HG03108 (cell line): ENCODE measurements at regions not wholly inside any gene's neighbourhood (a gene's known extent, or its start where the extent isn't known, plus 50 kb on each side); places are given as distances from the start of the nearest gene placed in this dataset.
"Not testable (repeated sequence)": the region's sequence is repeated elsewhere in the genome, so short reads cannot be mapped to it uniquely, and the experiment has no call there.

Experiments used
- ATAC-seq: cut with Tn5 transposase; IDR thresholded peaks from one replicate; pipeline ENCODE4 v1.9.1; 2021; ENCODE audit warnings: moderate library complexity; ENCODE audit not compliant: unreplicated experiment

DNA sequence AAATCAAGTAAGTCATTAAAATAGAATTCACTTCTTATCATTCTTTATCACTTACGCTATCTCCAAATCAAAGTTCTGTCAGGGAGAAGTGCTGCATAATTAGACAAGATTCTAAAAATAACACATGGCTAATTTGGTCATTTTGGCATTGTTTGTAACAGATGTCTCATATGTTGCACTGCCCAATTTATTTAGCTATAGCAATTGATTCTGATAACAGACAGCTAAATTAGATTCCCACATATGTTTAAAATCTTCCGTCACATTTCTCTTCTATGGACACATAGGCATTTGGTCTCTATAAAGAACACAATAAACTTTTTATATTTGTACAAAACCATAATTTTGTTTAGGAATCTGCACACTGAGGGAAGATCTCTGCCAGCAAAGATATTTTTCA lies 644.5 kb upstream of the VRK2 start:
- no peak for ATAC-seq

DNA sequence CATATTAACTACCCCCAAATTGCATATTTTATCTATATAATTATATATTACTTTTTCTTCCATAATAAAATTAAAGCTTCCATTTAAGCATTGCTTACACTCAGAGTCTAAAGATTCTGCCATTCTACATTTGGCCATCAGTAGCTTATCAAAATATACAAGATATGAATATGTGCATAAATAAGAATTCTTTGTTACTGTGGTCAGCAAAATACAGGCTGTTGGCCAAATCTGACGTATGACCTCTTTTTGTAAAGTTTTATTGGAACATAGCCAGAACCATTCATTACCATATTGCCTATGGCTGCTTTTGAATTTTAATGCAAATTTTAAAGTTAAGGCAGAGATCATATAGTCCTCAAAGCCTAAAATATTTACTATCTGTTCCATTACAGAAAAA lies 643.9 kb upstream of the VRK2 start:
- ATAC-seq: no peak

DNA sequence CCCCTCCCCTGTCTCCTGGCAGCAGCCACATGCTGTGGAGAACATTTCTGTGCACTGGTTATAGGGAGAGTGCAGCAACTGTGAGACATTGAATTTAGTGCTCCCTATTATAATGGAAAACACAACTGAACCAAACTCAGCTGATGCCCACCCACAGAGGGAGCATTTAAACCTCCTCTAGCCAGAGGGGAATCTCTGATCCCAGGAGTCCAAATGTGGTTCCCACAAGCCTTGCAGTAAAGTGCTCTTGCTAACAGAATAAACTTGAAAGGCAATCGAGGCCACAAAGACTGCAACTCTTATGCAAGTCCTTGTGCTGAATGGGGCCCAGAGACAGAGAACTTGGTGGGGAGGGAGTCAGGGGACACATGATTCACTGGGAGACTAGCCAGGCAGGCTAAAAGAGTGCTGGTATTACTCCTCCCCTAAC lies 638.8 kb upstream of the VRK2 start:
- ATAC-seq: no peak

DNA sequence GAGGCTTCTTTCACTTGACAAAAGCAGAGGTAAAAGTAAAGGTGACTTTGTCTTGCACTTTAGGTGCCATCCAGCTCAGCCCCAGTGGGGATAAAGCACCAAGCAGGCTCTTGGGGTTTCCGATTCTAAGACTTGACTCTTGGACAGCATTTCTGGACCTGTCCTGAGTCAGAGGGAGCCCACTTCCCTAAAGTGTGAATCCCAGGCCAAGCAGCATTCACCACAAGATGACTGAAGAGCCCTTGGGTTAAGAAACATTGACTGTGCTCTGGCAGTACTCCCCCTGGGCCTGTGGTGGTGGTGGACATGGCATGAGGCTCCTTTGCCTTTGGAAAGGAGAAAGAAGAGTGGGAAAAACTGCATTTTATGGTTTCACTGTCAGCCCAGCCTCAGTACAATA lies 638.0 kb upstream of the VRK2 start:
- no peak for ATAC-seq

DNA sequence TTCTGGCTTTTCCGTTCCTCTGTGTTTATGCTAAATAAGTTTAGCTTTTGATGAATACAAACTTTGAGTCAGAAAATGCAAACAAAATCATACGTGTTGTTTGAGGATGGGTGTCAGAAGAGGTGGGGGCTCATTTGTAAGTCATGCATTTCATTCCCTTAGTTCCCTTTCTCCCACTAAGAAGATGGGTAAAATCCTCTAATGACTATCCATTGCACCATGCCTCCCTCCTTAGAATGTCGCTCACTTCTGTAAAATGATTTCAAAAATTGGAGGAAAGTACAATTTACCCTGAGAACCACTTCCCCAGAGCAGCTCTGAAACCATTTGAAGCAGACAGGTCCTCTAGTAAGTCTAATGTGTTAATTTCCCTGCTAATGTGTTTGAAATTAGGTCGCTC lies 629.6 kb upstream of the VRK2 start:
- ATAC-seq: no peak

DNA sequence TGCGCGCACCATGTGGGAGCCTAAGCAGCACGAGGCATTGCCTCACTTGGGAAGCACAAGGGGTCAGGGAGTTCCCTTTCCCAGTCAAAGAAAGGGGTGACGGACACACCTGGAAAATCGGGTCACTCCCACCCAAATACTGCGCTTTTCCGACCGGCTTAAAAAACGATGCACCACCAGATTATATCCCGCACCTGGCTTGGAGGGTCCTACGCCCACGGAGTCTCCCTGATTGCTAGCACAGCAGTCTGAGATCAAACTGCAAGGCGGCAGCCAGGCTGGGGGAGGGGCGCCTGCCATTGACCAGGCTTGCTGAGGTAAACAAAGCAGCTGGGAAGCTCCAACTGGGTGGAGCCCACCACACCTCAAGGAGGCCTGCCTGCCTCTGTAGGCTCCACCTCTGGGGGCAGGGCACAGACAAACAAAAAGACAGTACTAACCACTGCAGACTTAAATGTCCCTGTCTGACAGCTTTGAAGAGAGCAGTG lies 627.7 kb upstream of the VRK2 start:
- ATAC-seq: not testable (repeated sequence)

DNA sequence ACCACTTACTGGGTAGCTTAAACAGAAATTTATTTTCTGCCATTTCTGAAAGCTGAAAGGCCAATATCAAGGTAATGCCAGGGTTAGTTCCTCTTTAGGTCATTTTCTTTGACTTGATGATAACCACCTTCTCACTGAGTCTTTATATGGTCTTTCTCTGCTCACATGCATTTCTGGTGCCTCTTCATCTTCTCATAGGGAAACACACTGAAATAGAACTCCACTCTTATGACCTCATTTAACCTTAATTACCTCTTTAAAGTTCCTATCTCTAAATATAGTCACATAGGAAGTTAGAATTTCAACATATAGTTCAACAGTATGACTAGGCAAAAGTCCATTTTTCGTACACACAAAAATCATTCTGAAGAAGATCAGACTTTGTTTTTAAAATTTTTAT lies 616.8 kb upstream of the VRK2 start:
- ATAC-seq: no peak

DNA sequence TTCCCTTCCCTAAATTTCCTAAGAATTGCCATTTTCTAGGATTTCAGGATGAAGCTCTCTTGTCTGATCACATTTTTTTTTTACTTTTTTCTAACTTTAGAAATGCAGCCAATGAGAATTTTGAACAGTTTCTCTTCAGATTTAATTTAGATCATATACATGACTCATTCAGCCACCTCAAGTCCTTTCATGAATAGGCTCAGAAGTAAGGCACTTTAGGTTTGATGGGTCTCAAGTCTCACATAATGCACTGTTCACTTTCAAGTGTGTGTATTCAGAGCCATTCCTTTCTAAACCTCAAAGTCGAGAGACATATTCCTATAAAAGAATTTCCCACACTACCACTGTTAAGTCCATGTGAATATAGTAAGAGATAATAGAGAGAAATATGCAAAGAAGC lies 614.1 kb upstream of the VRK2 start:
- no peak for ATAC-seq

DNA sequence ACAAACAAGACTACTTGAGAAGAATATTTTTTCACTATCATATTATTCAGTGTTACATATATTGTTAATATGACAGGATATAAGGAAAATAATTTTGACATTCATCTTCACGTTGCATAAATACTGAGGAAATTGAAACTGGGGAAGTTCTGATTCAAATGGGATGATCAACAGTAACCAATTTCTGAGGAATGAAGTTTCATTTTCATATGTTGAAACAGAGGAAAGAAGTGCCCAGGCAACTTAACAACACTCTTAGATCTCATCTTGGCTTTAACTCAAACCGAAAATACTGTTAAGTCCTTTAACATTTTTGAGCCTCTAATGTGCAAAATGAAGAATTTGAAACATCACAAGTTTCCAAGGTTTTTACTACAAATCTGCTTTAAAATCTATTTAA lies 612.2 kb upstream of the VRK2 start:
- ATAC-seq: no peak

DNA sequence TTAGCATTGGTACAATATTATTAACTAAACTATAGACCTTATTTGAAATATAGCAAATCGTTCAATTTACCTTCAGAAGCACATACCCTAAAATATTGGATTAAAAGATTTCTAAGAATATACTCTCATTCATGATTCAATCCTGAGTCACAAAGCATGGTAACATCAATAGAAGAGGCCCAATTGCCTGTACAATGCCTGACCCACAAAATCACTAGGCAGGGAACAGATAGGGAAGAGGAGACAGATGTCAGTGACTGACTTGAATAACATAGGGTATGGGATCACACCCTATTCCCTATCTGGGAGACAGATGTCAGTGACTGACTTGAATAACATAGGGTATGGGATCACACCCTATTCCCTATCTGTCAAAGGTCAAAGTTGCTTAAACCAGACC lies 611.6 kb upstream of the VRK2 start:
- ATAC-seq: no peak

DNA sequence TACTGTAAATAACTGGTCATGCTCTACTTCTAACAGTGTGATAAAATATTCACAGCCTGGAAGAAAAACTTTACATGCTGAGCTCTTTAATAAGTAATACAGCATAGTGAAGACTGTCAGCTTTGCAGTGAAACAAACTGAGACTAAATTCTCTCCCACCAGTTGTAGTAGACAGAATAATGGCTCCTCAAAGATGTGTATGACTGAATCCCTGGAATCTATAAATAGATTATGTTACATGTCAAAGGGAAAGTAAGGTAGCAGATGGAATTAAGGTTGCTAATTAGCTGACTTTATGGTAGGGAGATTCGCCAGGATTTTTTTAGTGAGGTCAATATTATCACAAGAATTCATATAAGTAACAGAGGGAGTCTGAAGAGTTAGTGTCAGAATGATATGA lies 609.5 kb upstream of the VRK2 start:
- no peak for ATAC-seq

DNA sequence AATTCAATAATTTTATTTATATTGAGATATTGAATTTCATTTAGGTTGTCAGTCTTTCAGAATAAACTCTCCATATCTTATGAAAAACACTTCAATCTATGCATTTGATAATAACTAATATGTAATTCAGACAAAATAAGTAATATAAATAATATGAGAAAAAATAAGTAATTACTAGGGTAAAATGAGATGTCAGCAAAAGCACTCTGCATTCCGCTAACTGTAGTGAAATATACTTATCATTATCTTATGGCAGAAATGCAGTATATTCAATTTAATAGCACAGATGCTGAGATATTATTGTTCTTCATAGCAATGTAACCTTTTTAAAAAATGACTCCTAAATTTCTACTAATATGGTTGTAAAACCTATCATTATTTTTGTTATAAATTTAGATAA lies 606.2 kb upstream of the VRK2 start:
- ATAC-seq: no peak

DNA sequence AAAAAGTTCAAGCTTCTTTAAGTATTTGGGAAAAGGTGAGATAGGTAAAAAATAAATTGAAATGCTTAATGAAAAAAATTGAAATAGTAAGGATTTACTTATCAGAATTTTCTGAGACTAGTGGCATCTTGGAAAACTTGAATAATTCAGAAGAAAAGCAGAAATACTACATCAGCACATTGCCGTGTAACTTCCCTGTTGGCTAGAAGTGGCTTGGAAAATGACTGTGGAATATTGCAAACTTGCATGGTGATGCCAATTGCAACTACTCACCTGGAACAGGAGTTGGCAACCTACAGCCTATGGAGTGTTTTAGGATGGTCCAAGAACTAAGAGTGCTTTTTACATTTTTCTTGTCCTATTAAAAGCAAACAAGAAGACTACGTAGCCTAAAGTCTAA lies 603.5 kb upstream of the VRK2 start:
- no peak for ATAC-seq

DNA sequence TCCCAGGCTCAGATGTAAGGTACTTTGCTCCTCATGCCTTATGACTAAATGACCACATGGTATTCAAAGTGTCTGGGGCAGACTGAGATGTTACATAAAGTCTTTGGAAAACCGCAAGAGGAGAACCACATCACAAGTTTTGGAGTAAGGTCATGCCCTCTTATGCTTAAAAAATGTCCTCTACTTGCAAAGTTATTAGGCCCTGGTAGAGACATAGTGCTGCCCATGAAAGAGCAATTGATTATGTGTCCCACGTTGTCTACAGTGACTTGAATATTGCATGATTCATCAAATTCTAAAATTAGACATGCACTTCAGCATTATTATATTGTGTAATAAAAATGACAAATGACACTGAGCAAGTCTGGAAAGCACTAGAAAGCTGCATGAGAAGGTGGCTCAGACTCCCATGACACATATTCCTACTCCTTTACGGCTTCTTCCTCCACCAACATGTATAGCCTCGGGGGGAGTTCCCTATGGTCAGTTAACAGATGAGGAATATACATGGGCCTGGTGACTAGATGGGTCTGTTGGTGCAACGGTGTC lies 602.6 kb upstream of the VRK2 start:
- no peak for ATAC-seq

DNA sequence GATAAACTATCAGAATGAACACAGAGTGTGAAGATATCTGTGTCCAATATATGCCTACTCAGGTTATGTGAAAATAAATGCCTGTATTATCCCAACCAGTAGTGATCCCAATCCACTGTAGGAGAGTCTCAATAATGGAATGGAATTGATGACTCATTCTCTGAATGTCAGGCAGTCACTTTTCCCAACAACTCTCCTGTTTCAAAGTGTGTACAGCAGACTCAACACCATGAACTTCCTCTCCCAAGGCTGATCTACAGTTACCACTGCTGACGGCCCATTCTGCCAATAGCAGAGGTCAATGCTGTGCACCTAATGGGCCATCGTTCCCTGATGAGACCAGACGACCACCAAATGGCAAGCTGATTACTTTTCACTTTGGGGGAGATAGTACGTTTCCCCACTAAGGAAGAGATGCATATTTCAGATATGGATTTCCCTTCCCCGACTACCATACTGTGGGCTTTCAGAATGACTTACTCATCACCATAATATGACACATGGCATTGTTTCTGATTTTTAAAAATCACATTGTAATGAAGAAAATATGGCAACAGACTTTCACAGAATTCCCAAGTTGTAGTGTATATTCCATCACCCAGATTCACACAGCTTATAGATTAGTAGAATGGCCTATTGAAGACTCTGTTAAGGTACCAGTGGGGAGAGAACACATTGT lies 601.7 kb upstream of the VRK2 start:
- no peak for ATAC-seq

DNA sequence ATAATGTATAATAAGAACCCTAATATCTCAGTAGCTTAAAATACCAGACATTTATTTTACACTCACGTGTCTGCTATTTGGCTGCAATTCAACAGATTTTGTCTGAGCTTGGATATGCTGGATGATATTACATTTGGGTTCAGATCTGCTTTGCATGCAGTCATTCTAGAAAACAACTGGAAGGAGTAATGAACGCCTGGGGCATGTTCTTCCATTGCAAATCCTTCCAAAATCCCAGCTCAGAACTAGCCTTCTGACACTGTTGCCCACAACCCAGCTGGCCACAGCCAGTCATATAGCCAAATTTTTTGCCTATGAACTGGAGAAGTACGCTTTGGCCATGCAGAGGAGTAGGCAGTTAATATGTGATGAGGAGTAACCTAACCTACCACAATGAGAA lies 597.8 kb upstream of the VRK2 start:
- no peak for ATAC-seq

DNA sequence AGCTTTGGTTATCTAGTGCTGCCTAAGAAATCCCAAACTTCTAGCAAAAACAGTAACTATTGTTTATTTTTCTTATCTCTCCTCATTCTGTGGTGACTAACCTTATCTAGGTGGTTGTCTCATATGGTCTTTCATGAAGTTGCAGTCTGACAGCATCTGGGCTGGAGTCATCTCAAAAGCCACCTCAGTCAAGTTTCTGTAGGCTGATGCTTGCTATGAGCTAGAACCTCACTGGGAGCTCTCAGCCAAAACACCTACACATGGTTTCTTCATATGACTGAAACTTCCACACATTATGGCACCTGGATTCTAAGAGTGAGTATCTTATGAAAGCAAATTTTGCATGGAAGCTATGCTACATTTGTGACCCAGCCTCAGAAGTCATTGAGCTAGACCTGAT lies 596.4 kb upstream of the VRK2 start:
- ATAC-seq: no peak

DNA sequence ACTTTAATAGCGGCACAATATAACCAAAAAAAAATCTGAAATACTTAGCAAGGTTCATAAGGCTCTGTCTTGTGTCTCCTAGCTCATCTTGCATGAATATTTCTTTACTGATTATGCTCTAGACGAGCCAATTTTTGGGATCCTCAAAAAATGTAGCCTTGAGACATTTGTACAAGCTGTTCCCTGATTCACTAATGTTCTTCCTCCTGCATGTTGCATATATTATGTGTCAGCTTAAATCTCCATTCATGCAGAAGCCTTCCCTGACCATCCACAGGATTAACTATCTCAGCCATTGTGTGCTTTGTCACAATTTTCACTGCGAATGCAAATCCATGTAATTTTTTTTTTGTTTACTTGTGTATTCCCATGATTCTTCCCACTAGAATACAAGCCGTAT lies 594.0 kb upstream of the VRK2 start:
- ATAC-seq: no peak

DNA sequence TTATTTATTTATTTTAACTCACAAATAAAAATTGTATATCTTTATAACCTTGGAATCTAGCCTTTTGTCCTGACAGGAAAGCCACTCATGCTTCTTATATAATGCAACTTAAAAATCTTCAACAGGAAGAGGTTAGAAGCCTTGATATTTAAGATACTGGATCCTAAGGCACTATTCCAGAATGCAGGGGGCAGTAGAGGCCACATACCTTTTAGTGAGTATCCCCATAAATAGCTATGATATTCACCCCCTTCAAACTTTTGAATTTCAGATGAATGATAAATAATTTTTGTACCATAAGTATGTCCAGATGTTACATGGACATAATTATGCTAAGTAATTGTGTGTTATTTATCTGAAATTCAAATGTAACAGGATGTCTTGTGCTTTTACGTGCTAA lies 592.7 kb upstream of the VRK2 start:
- no peak for ATAC-seq

DNA sequence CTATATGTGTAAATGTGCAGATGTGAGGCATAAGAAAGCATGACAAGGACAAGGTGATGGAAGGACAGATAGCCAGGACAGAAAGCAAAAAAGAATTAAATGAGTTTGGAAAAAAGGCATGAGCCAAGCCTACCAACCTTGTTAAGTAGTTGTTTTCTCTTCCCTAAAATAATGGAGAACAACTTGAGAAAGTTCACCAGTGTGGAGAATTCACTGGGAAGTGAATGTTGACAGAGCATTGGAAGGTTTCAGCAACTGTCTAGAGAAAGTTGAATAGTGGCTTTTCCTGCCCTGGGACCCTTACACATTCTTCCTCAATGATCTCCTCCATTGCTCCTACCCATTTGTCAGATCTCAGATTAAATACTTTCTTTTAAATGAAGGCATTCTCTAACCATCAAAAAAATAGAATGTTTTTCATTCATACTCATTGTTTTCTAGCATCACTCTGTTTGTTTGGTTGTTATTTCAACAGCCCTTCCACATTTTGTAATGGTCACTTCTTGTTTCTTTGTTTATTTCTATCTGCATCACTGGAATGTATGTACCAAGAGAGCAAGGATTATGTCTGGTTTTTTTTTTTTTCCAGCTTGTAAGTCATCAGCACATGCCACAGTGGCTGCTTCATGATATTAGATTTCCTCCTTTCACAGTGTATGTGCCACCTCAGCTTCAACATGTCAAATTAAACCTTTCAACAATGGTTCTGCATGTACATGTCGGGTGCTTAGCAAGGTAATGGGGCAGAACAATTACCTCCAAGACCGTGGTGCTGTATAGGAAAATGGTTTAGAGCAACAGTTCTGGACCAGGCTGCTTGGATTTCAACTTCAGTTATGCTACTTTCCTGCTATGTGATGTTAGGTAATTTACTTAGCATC lies 586.0 kb upstream of the VRK2 start:
- no peak for ATAC-seq

DNA sequence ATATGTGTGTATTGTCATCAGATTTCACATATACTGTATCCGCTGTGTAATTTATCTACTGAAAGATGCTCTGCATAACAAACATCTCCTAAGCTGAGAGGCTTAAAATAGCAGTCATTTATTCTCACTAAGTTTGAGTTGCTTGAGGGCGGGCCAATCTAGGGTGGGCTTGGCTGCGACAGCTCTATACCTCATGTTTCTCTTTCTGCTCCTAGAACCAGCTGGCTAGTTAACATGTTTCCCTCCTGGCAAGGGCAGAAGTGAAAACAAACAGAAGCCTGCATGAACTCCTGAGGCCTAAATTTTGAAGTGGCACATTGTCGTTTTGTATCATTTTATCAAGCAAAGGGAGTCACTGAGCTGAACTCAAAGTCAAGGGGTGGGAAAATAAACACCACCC lies 585.0 kb upstream of the VRK2 start:
- ATAC-seq: no peak

DNA sequence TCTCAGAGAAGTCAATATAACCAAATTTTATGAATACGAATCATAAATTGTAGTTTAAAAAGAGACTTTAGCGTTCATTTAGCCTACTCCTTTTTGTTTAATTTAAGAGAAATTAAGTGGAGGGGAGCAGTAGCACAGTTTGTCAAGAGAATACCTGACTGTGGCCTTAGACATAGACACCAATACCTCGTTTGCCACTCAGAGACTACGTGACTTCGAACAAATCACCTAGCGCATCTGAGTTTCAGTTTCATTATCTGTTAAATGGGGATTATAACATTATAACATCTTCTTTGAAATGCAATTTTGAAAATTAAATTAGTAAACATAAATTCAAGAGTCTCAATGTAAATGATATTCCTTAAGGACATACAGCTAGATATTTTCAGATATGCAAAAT lies 581.5 kb upstream of the VRK2 start:
- ATAC-seq: no peak
